Fibroblast of lung (primary cell): ENCODE measurements at regions not wholly inside any gene's neighbourhood (a gene's known extent, or its start where the extent isn't known, plus 50 kb on each side); places are given as distances from the start of the nearest gene placed in this dataset.

Experiments
- CTCF ChIP-seq, 2 donors: IDR thresholded peaks in 1 of 2; conservative IDR thresholded peaks in 1 of 2; 1 replicate in 1 of 2; 2 replicates in 1 of 2; pipeline ENCODE4 v1.5.1; 2011 to 2012; ENCODE audit warnings: low read length in 2 of 2, control low read depth in 1 of 2, inconsistent platforms in 1 of 2, low read depth in 1 of 2, mild to moderate bottlenecking in 1 of 2
- EZH2 ChIP-seq: IDR thresholded peaks from 2 replicates; pipeline ENCODE4 v1.5.1; 2012; ENCODE audit warnings: low read length, control low read depth, mild to moderate bottlenecking; ENCODE audit errors: missing control alignments

- no peak for TF ChIP-seq CTCF (conservative IDR thresholded peaks at IDR 0.05 in 1 of 2, IDR thresholded peaks at IDR 0.05 in 1 of 2; ENCODE audit: low read depth in 1 of 2, low read length in 2 of 2)
- TF ChIP-seq EZH2 = no peak
Observed at GRCh38 chr2:16016282-16016681, 75.9 kb downstream of the MYCN start.
